HUES6 (cell line): ENCODE measurements at regions not wholly inside any gene's neighbourhood (a gene's known extent, or its start where the extent isn't known, plus 50 kb on each side); places are given as distances from the start of the nearest gene placed in this dataset.

Experiments used
- H3K27ac ChIP-seq: 2 replicates; pipeline ENCODE4 v1.7.0; 2013; ENCODE audit warnings: low read depth, mild to moderate bottlenecking, low read length, inconsistent platforms
- H3K27me3 ChIP-seq: 2 replicates; pipeline ENCODE4 v1.6.1; 2013; ENCODE audit warnings: low read length; ENCODE audit not compliant: control insufficient read depth, insufficient read depth
- H3K36me3 ChIP-seq: 2 replicates; pipeline ENCODE4 v1.6.1; 2013; ENCODE audit warnings: low read length; ENCODE audit not compliant: control insufficient read depth, insufficient read depth
- H3K4me1 ChIP-seq: 2 replicates; pipeline ENCODE4 v1.6.1; 2013; ENCODE audit warnings: low read length; ENCODE audit not compliant: control insufficient read depth, insufficient read depth
- H3K4me3 ChIP-seq: 2 replicates; pipeline ENCODE4 v1.5.1; 2013; ENCODE audit warnings: low read depth, low read length
- H3K9ac ChIP-seq: one replicate; pipeline ENCODE4 v1.6.1; 2013; ENCODE audit warnings: mild to moderate bottlenecking, low read length
- H3K9me3 ChIP-seq: 2 replicates; pipeline ENCODE4 v1.6.1; 2013; ENCODE audit warnings: low read depth, low read length; ENCODE audit not compliant: control insufficient read depth, insufficient read depth

- H3K9ac ChIP-seq = no peak overlapping the region
- no peak overlapping the region for H3K4me3 ChIP-seq
Observed at GRCh38 chr1:81594206-81594605, 206.5 kb upstream of the ADGRL2 start.

GRCh38 chr1:81592233-81592632 lies 208.5 kb upstream of the ADGRL2 start:
- Histone ChIP-seq H3K27me3 (no peaks in the 10 kb centered on the region), H3K36me3 (no peaks in the 10 kb centered on the region), H3K4me3 (no peak overlapping the region), H3K4me1 (no peaks in the 10 kb centered on the region), H3K9ac (no peak overlapping the region), H3K9me3 (peaks cover 4% of the 10 kb centered on the region; the same call in 1 of the 2 replicates), H3K27ac (no peak overlapping the region)

More at GRCh38 chr1:81594206-81594605, 206.5 kb upstream of the ADGRL2 start:
- Histone ChIP-seq H3K36me3 (no peaks in the 10 kb centered on the region), H3K9me3 (peaks cover 4% of the 10 kb centered on the region; the same call in 1 of the 2 replicates), H3K27me3 (no peaks in the 10 kb centered on the region), H3K27ac (no peak overlapping the region), H3K4me1 (no peaks in the 10 kb centered on the region)

- Histone ChIP-seq H3K4me3 (no peak overlapping the region), H3K36me3 (no peaks in the 10 kb centered on the region), H3K9ac (no peak overlapping the region), H3K4me1 (no peaks in the 10 kb centered on the region), H3K27me3 (no peaks in the 10 kb centered on the region), H3K27ac (no peak overlapping the region), H3K9me3 (peaks cover 4% of the 10 kb centered on the region; the same call in 1 of the 2 replicates)
Observed at GRCh38 chr1:81590171-81590570, 210.6 kb upstream of the ADGRL2 start.

GRCh38 chr1:81588149-81588548 lies 212.6 kb upstream of the ADGRL2 start:
- no peak overlapping the region for H3K27ac ChIP-seq
- no peaks in the 10 kb centered on the region for H3K27me3 ChIP-seq
- H3K9ac ChIP-seq = no peak overlapping the region
- no peaks in the 10 kb centered on the region for H3K36me3 ChIP-seq
- H3K9me3 ChIP-seq = peaks cover 4% of the 10 kb centered on the region; the same call in 1 of the 2 replicates
- no peak overlapping the region for H3K4me3 ChIP-seq
- H3K4me1 ChIP-seq = no peaks in the 10 kb centered on the region

GRCh38 chr1:81587426-81587825 lies 213.3 kb upstream of the ADGRL2 start:
- no peak overlapping the region for H3K4me3 ChIP-seq
- H3K9me3 ChIP-seq = peaks cover 4% of the 10 kb centered on the region; the same call in 1 of the 2 replicates
- H3K27ac ChIP-seq = no peak overlapping the region
- H3K36me3 ChIP-seq = no peaks in the 10 kb centered on the region
- no peak overlapping the region for H3K9ac ChIP-seq
- no peaks in the 10 kb centered on the region for H3K27me3 ChIP-seq
- no peaks in the 10 kb centered on the region for H3K4me1 ChIP-seq

- Histone ChIP-seq H3K4me1 (0 out of 2 replicates have a peak, but pooled peaks cover 2% of the 10 kb centered on the region), H3K9ac (no peak overlapping the region), H3K4me3 (no peak overlapping the region), H3K27ac (no peak overlapping the region), H3K27me3 (no peaks in the 10 kb centered on the region), H3K9me3 (no peaks in the 10 kb centered on the region), H3K36me3 (no peaks in the 10 kb centered on the region)
Observed at GRCh38 chr1:81585371-81585770, 215.4 kb upstream of the ADGRL2 start.

GRCh38 chr1:81584398-81584797 lies 216.3 kb upstream of the ADGRL2 start:
- Histone ChIP-seq H3K9ac (no peak overlapping the region), H3K36me3 (no peaks in the 10 kb centered on the region), H3K4me3 (no peak overlapping the region), H3K27me3 (no peaks in the 10 kb centered on the region), H3K4me1 (0 out of 2 replicates have a peak, but pooled peaks cover 3% of the 10 kb centered on the region), H3K9me3 (no peaks in the 10 kb centered on the region), H3K27ac (no peak overlapping the region)

- Histone ChIP-seq H3K9me3 (no peaks in the 10 kb centered on the region), H3K4me3 (no peak overlapping the region), H3K36me3 (no peaks in the 10 kb centered on the region), H3K4me1 (peaks cover 8% of the 10 kb centered on the region), H3K27me3 (no peaks in the 10 kb centered on the region), H3K27ac (no peak overlapping the region), H3K9ac (no peak overlapping the region)
Observed at GRCh38 chr1:81583878-81584277, 216.9 kb upstream of the ADGRL2 start.

- no peak overlapping the region for H3K9ac ChIP-seq
- H3K4me1 ChIP-seq = peaks cover 12% of the 10 kb centered on the region
- no peaks in the 10 kb centered on the region for H3K36me3 ChIP-seq
- no peaks in the 10 kb centered on the region for H3K9me3 ChIP-seq
- no peak overlapping the region for H3K4me3 ChIP-seq
- no peak overlapping the region for H3K27ac ChIP-seq
- H3K27me3 ChIP-seq = no peaks in the 10 kb centered on the region
Observed at GRCh38 chr1:81582467-81582986, 218.2 kb upstream of the ADGRL2 start.

GRCh38 chr1:81578867-81579266 lies 221.9 kb upstream of the ADGRL2 start:
- Histone ChIP-seq H3K4me1 (peaks cover 18% of the 10 kb centered on the region), H3K36me3 (no peaks in the 10 kb centered on the region), H3K4me3 (no peak overlapping the region), H3K27ac (no peak overlapping the region), H3K9me3 (no peaks in the 10 kb centered on the region), H3K9ac (no peak overlapping the region), H3K27me3 (no peaks in the 10 kb centered on the region)

- Histone ChIP-seq H3K9me3 (no peaks in the 10 kb centered on the region), H3K27me3 (no peaks in the 10 kb centered on the region), H3K4me1 (peaks cover 25% of the 10 kb centered on the region), H3K36me3 (no peaks in the 10 kb centered on the region), H3K27ac (no peak overlapping the region), H3K9ac (no peak overlapping the region), H3K4me3 (no peak overlapping the region)
Observed at GRCh38 chr1:81577004-81577697, 223.6 kb upstream of the ADGRL2 start.
